Liver (tissue), 8 donors: ENCODE measurements at regions not wholly inside any gene's neighbourhood (a gene's known extent, or its start where the extent isn't known, plus 50 kb on each side); places are given as distances from the start of the nearest gene placed in this dataset.

Experiments
- DNase-seq: peaks from one replicate; pipeline ENCODE4 v3.0.0-alpha.2; 2017; ENCODE audit warnings: low spot score
- H3K27ac ChIP-seq, 2 donors: one replicate each; pipeline ENCODE4 v1.7.0; 2013; ENCODE audit warnings: inconsistent platforms in 2 of 2, low read length in 2 of 2, control low read depth in 1 of 2, low read depth in 1 of 2, mild to moderate bottlenecking in 1 of 2
- H3K27me3 ChIP-seq, 4 donors: one replicate each; pipeline versions ENCODE4 v1.6.1 to v1.7.0; 2013; ENCODE audit warnings: low read length in 3 of 4, inconsistent platforms in 1 of 4, mild to moderate bottlenecking in 1 of 4, moderate library complexity in 1 of 4; ENCODE audit not compliant: control insufficient read depth in 4 of 4, insufficient read depth in 4 of 4
- H3K36me3 ChIP-seq, 4 donors: one replicate each; pipeline versions ENCODE4 v1.6.1 to v1.7.0; 2013; ENCODE audit warnings: low read length in 3 of 4, mild to moderate bottlenecking in 3 of 4, low read depth in 1 of 4, moderate library complexity in 1 of 4; ENCODE audit not compliant: control insufficient read depth in 4 of 4, insufficient read depth in 3 of 4
- H3K4me1 ChIP-seq, 4 donors: one replicate each; pipeline versions ENCODE4 v1.6.1 to v1.7.0; 2013; ENCODE audit warnings: low read length in 3 of 4, mild to moderate bottlenecking in 3 of 4, moderate library complexity in 1 of 4; ENCODE audit not compliant: control insufficient read depth in 4 of 4, insufficient read depth in 4 of 4
- H3K4me3 ChIP-seq, 3 donors: one replicate each; pipeline versions ENCODE4 v1.6.1 to v1.7.0; 2013; ENCODE audit warnings: low read length in 3 of 3, control low read depth in 1 of 3, low read depth in 1 of 3, mild to moderate bottlenecking in 1 of 3
- H3K9ac ChIP-seq, 2 donors: one replicate each; pipeline ENCODE4 v1.7.0; 2013; ENCODE audit warnings: low read length in 2 of 2, mild to moderate bottlenecking in 2 of 2, moderate library complexity in 2 of 2, control low read depth in 1 of 2, low read depth in 1 of 2
- H3K9me3 ChIP-seq, 4 donors: one replicate each; pipeline versions ENCODE4 v1.6.1 to v1.7.0; 2013; ENCODE audit warnings: low read length in 3 of 4; ENCODE audit not compliant: control insufficient read depth in 4 of 4
- EGR1 ChIP-seq, 2 donors: IDR thresholded peaks; 2 replicates each; pipeline ENCODE4 v1.6.1; 2016 to 2018; ENCODE audit warnings: antibody characterized with exemption in 2 of 2, low read depth in 2 of 2
- FOXA1 ChIP-seq: IDR thresholded peaks from 2 replicates; pipeline ENCODE4 v1.6.1; 2016; ENCODE audit warnings: antibody characterized with exemption
- FOXA2 ChIP-seq: IDR thresholded peaks from 2 replicates; pipeline ENCODE4 v1.6.1; 2016; ENCODE audit warnings: antibody characterized with exemption
- GABPA ChIP-seq, 2 donors: IDR thresholded peaks in 1 of 2; conservative IDR thresholded peaks in 1 of 2; 2 replicates each; pipeline ENCODE4 v1.6.1; 2016; ENCODE audit warnings: antibody characterized with exemption in 2 of 2, mild to moderate bottlenecking in 1 of 2, moderate library complexity in 1 of 2
- HNF4A ChIP-seq, 2 donors: conservative IDR thresholded peaks; 2 replicates each; pipeline ENCODE4 v1.6.1; 2016; ENCODE audit warnings: antibody characterized with exemption in 2 of 2, mild to moderate bottlenecking in 2 of 2
- HNF4G ChIP-seq: IDR thresholded peaks from 2 replicates; pipeline ENCODE4 v1.6.1; 2016; ENCODE audit warnings: antibody characterized with exemption
- JUND ChIP-seq, 2 donors: IDR thresholded peaks; 2 replicates each; pipeline ENCODE4 v1.6.1; 2016; ENCODE audit warnings: antibody characterized with exemption in 2 of 2
- NR2F2 ChIP-seq: IDR thresholded peaks from 2 replicates; pipeline ENCODE4 v1.6.1; 2016; ENCODE audit warnings: antibody characterized with exemption
- RAD21 ChIP-seq, 2 donors: IDR thresholded peaks; 2 replicates each; pipeline ENCODE4 v1.6.1; 2016; ENCODE audit warnings: antibody characterized with exemption in 2 of 2, mild to moderate bottlenecking in 2 of 2
- RXRA ChIP-seq, 2 donors: IDR thresholded peaks; 2 replicates each; pipeline ENCODE4 v1.6.1; 2017 to 2018; ENCODE audit warnings: antibody characterized with exemption in 2 of 2, mild to moderate bottlenecking in 1 of 2
- SP1 ChIP-seq: IDR thresholded peaks from 2 replicates; pipeline ENCODE4 v1.6.1; 2018; ENCODE audit warnings: antibody characterized with exemption, mild to moderate bottlenecking
- TAF1 ChIP-seq: conservative IDR thresholded peaks from 2 replicates; pipeline ENCODE4 v1.6.1; 2016; ENCODE audit warnings: antibody characterized with exemption, mild to moderate bottlenecking
- YY1 ChIP-seq: IDR thresholded peaks from 2 replicates; pipeline ENCODE4 v1.6.1; 2016; ENCODE audit warnings: antibody characterized with exemption, mild to moderate bottlenecking
- WGBS: extraction: QIAGEN DNeasy Blood & Tissue Kit; methylation state at CpG from one replicate; pipeline ENCODE4 v1.1.7; 2013; 5-methylcytosine and 5-hydroxymethylcytosine counted together
- TF ChIP-seq, protein P1 (sequence below): IDR thresholded peaks from 2 replicates; pipeline ENCODE4 v1.6.1; 2016; ENCODE audit warnings: antibody characterized with exemption
- TF ChIP-seq, protein P2 (sequence below): fragments of 150-350 bp; IDR thresholded peaks from 2 replicates; pipeline ENCODE4 v1.5.1; 2017; ENCODE audit warnings: improper control_type of control experiment, low read depth, low read length; ENCODE audit not compliant: missing input control
- TF ChIP-seq, protein P3 (sequence below): IDR thresholded peaks from 2 replicates; pipeline ENCODE4 v1.6.1; 2016; ENCODE audit warnings: antibody characterized with exemption
- TF ChIP-seq, protein P4 (sequence below): IDR thresholded peaks from 2 replicates; pipeline ENCODE4 v1.6.1; 2016; ENCODE audit warnings: antibody characterized with exemption
- TF ChIP-seq, protein P5 (sequence below): IDR thresholded peaks from 2 replicates; pipeline ENCODE4 v1.6.1; 2016; ENCODE audit warnings: antibody characterized with exemption, mild to moderate bottlenecking
- donor health status: healthy.
- donor health status: healthy.
- donor health status: healthy.
- donor health status: healthy.
- donor health status: healthy.

DNA sequence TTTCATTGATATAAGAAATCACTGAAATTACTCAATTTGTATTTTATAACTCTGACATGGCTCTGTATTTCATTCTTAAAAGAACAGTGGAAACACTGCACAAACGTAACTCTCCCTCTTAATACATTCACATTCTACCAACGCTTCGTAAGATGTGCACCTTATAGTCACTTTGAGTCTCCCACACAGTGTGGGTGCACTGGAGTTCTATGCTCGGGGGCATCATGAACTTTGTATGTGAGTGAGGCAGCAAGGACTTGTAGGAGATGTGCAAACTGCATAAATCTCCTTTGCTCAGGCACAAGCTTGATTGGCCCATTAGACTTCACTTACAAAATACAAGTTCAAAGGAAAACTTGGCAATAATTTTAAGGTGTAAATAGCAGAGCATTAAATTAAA is 2385.0 kb upstream of the TENM3 start:
- Histone ChIP-seq H3K4me1 (no peaks in the 10 kb centered on the region), H3K4me3 (no peak overlapping the region), H3K9me3 (no peaks in the 10 kb centered on the region), H3K36me3 (no peaks in the 10 kb centered on the region), H3K27ac (no peak overlapping the region), H3K27me3 (no peaks in the 10 kb centered on the region), H3K9ac (no peak overlapping the region)
- 82% methylated on average over 4 of the region's 4 CpGs for WGBS
- DNase-seq: no peak
- TF ChIP-seq, protein P1, sequence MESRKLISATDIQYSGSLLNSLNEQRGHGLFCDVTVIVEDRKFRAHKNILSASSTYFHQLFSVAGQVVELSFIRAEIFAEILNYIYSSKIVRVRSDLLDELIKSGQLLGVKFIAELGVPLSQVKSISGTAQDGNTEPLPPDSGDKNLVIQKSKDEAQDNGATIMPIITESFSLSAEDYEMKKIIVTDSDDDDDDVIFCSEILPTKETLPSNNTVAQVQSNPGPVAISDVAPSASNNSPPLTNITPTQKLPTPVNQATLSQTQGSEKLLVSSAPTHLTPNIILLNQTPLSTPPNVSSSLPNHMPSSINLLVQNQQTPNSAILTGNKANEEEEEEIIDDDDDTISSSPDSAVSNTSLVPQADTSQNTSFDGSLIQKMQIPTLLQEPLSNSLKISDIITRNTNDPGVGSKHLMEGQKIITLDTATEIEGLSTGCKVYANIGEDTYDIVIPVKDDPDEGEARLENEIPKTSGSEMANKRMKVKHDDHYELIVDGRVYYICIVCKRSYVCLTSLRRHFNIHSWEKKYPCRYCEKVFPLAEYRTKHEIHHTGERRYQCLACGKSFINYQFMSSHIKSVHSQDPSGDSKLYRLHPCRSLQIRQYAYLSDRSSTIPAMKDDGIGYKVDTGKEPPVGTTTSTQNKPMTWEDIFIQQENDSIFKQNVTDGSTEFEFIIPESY: no peak
- no peak for TF ChIP-seq RXRA (IDR thresholded peaks at IDR 0.05)
- no peak for TF ChIP-seq HNF4A (conservative IDR thresholded peaks at IDR 0.05)
- TF ChIP-seq, protein P2, sequence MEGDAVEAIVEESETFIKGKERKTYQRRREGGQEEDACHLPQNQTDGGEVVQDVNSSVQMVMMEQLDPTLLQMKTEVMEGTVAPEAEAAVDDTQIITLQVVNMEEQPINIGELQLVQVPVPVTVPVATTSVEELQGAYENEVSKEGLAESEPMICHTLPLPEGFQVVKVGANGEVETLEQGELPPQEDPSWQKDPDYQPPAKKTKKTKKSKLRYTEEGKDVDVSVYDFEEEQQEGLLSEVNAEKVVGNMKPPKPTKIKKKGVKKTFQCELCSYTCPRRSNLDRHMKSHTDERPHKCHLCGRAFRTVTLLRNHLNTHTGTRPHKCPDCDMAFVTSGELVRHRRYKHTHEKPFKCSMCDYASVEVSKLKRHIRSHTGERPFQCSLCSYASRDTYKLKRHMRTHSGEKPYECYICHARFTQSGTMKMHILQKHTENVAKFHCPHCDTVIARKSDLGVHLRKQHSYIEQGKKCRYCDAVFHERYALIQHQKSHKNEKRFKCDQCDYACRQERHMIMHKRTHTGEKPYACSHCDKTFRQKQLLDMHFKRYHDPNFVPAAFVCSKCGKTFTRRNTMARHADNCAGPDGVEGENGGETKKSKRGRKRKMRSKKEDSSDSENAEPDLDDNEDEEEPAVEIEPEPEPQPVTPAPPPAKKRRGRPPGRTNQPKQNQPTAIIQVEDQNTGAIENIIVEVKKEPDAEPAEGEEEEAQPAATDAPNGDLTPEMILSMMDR: no peak
- TF ChIP-seq FOXA2: no peak
- no peak for TF ChIP-seq YY1
- no peak for TF ChIP-seq NR2F2
- TF ChIP-seq EGR1 (IDR thresholded peaks at IDR 0.05; ENCODE audit: low read depth in 2 of 2): no peak
- no peak for TF ChIP-seq GABPA (IDR thresholded peaks at IDR 0.05 in 1 of 2, conservative IDR thresholded peaks at IDR 0.05 in 1 of 2)
- no peak for TF ChIP-seq RAD21 (IDR thresholded peaks at IDR 0.05)
- TF ChIP-seq HNF4G: no peak
- TF ChIP-seq TAF1: no peak
- no peak for TF ChIP-seq JUND (IDR thresholded peaks at IDR 0.05)
- TF ChIP-seq, protein P3, sequence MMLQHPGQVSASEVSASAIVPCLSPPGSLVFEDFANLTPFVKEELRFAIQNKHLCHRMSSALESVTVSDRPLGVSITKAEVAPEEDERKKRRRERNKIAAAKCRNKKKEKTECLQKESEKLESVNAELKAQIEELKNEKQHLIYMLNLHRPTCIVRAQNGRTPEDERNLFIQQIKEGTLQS: no peak
- TF ChIP-seq, protein P4, sequence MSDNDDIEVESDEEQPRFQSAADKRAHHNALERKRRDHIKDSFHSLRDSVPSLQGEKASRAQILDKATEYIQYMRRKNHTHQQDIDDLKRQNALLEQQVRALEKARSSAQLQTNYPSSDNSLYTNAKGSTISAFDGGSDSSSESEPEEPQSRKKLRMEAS: no peak
- no peak for TF ChIP-seq FOXA1
- TF ChIP-seq SP1: no peak
- TF ChIP-seq, protein P5, sequence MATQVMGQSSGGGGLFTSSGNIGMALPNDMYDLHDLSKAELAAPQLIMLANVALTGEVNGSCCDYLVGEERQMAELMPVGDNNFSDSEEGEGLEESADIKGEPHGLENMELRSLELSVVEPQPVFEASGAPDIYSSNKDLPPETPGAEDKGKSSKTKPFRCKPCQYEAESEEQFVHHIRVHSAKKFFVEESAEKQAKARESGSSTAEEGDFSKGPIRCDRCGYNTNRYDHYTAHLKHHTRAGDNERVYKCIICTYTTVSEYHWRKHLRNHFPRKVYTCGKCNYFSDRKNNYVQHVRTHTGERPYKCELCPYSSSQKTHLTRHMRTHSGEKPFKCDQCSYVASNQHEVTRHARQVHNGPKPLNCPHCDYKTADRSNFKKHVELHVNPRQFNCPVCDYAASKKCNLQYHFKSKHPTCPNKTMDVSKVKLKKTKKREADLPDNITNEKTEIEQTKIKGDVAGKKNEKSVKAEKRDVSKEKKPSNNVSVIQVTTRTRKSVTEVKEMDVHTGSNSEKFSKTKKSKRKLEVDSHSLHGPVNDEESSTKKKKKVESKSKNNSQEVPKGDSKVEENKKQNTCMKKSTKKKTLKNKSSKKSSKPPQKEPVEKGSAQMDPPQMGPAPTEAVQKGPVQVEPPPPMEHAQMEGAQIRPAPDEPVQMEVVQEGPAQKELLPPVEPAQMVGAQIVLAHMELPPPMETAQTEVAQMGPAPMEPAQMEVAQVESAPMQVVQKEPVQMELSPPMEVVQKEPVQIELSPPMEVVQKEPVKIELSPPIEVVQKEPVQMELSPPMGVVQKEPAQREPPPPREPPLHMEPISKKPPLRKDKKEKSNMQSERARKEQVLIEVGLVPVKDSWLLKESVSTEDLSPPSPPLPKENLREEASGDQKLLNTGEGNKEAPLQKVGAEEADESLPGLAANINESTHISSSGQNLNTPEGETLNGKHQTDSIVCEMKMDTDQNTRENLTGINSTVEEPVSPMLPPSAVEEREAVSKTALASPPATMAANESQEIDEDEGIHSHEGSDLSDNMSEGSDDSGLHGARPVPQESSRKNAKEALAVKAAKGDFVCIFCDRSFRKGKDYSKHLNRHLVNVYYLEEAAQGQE: no peak
